Heart right ventricle (tissue), 16 donors: ENCODE measurements at regions not wholly inside any gene's neighbourhood (a gene's known extent, or its start where the extent isn't known, plus 50 kb on each side); places are given as distances from the start of the nearest gene placed in this dataset.

Experiments
- ATAC-seq, 8 donors: fragments of 200-7000 bp; cut with Tn5 transposase; one replicate each; pipeline ENCODE4 v1.9.1; 2020; ENCODE audit warnings: mild to moderate bottlenecking in 8 of 8, moderate library complexity in 8 of 8, moderate number of reproducible peaks in 1 of 8
- DNase-seq, 2 donors: peaks; one replicate each; pipeline ENCODE4 v3.0.0-alpha.2; 2020
- H3K27ac ChIP-seq, 10 donors: fragments of 200-600 bp; sonication (generic) in 2 of 10; one replicate each; pipeline versions ENCODE4 v1.5.0 to v1.8.0; 2020 to 2022; ENCODE audit warnings: mild to moderate bottlenecking in 3 of 10
- H3K27me3 ChIP-seq, 7 donors: fragments of 200-600 bp; one replicate each; pipeline ENCODE4 v1.8.0; 2021 to 2022; ENCODE audit warnings: mild to moderate bottlenecking in 2 of 7
- H3K36me3 ChIP-seq, 9 donors: fragments of 200-600 bp; sonication (generic) in 1 of 9; one replicate each; pipeline versions ENCODE4 v1.5.0 to v1.8.0; 2020 to 2022; ENCODE audit warnings: mild to moderate bottlenecking in 2 of 9
- H3K4me1 ChIP-seq, 9 donors: fragments of 200-600 bp; sonication (generic) in 1 of 9; one replicate each; pipeline versions ENCODE4 v1.5.0 to v1.8.0; 2020 to 2022; ENCODE audit warnings: mild to moderate bottlenecking in 4 of 9
- H3K4me3 ChIP-seq, 10 donors: fragments of 200-600 bp; sonication (generic) in 2 of 10; one replicate each; pipeline versions ENCODE4 v1.5.0 to v1.8.0; 2020 to 2022; ENCODE audit warnings: mild to moderate bottlenecking in 7 of 10, moderate library complexity in 2 of 10
- H3K9me3 ChIP-seq, 11 donors: fragments of 200-600 bp in 10 of 11; sonication (generic) in 2 of 11; one replicate each; pipeline versions ENCODE4 v1.5.0 to v1.8.0; 2013 to 2022; ENCODE audit warnings: mild to moderate bottlenecking in 2 of 11, control low read depth in 1 of 11, moderate library complexity in 1 of 11
- WGBS, 2 donors: extraction: QIAGEN DNeasy Blood & Tissue Kit; methylation state at CpG; one replicate each; pipeline ENCODE4 v1.1.7; 2013; ENCODE audit warnings: inconsistent platforms in 1 of 2; 5-methylcytosine and 5-hydroxymethylcytosine counted together
- intact Hi-C, 10 donors: fragments of 100-400 bp; cut with DNase I; formaldehyde crosslinking; loops; one replicate each; pipeline versions ENCODE4 v1.11.1 to v1.14.2; 2022
- TF ChIP-seq, protein P1 (sequence below), 9 donors: fragments of 200-600 bp; sonication (generic) in 2 of 9; IDR thresholded peaks; one replicate each; pipeline versions ENCODE4 v1.5.0 to v1.8.0; 2021 to 2022; ENCODE audit warnings: antibody characterized with exemption in 9 of 9, mild to moderate bottlenecking in 5 of 9, moderate library complexity in 1 of 9
- donor health status: Arrhythmogenic right ventricular cardiomyopathy.
- donor health status: ischemic (EF 13 %, LVEDD 7.1; RV severe dilation, severe dysfunction).
- donor health status: healthy with polysubstance abuse.
- donor health status: DM: no; HTN: yes; CAD: no.
- donor health status: DM: no; HTN: no; CAD: no.
- donor health status: ischemic (EF 25% LVEDD 6.9; RV normal size, moderate dysfunction).
- donor health status: ischemic (EF 25% LVEDD 5.7; RV mildly dilated, moderate dysfunction).
- donor health status: healthy.
- donor health status: DM: yes; HTN: yes; CAD: no.
- donor health status: Ischemic cardiomyopathy.
- donor health status: ischemic (EF 35%, LVEDD 5.7; RV mildly dilated, moderate dysfunction).
- donor health status: nonischemic (EF 11% LVEDD 7.7; RV severe dilation, severe dysfunction).
- donor health status: DM: yes; HTN: yes; CAD: no.
- donor health status: PGD.
- donor health status: ischemic (EF 29% LVEDD 5.4; RV normal size, mild dysfunction).
- donor health status: nonischemic (EF 23%, LVEDD 6.1; RV moderate dilation, normal function).

- WGBS, 2 donors = 74 to 81% methylated on average over 3 of the region's 3 CpGs
- H3K36me3 ChIP-seq = no peaks in the 10 kb centered on the region
- intact Hi-C loops = no loop called here
- ATAC-seq (no peak), DNase-seq (no peak)
- H3K4me3 ChIP-seq = no peak overlapping the region
- peaks cover 0 to 18% (median 0%) of the 10 kb centered on the region in 11 donors for H3K9me3 ChIP-seq
- no peak overlapping the region for H3K27ac ChIP-seq
- H3K27me3 ChIP-seq = peaks cover 0 to 4% (median 0%) of the 10 kb centered on the region in 7 donors
- TF ChIP-seq, protein P1, sequence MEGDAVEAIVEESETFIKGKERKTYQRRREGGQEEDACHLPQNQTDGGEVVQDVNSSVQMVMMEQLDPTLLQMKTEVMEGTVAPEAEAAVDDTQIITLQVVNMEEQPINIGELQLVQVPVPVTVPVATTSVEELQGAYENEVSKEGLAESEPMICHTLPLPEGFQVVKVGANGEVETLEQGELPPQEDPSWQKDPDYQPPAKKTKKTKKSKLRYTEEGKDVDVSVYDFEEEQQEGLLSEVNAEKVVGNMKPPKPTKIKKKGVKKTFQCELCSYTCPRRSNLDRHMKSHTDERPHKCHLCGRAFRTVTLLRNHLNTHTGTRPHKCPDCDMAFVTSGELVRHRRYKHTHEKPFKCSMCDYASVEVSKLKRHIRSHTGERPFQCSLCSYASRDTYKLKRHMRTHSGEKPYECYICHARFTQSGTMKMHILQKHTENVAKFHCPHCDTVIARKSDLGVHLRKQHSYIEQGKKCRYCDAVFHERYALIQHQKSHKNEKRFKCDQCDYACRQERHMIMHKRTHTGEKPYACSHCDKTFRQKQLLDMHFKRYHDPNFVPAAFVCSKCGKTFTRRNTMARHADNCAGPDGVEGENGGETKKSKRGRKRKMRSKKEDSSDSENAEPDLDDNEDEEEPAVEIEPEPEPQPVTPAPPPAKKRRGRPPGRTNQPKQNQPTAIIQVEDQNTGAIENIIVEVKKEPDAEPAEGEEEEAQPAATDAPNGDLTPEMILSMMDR (IDR thresholded peaks at IDR 0.05) = no peak
- H3K4me1 ChIP-seq = no peaks in the 10 kb centered on the region
Observed at GRCh38 chr2:101540518-101540917, 65.6 kb upstream of the RFX8 start.

- DNase-seq (no peak), ATAC-seq (no peak)
- Histone ChIP-seq H3K4me1 (peaks cover 0 to 16% (median 9%) of the 10 kb centered on the region in 9 donors), H3K36me3 (no peaks in the 10 kb centered on the region), H3K27me3 (peaks cover 0 to 3% (median 0%) of the 10 kb centered on the region in 7 donors), H3K4me3 (no peak overlapping the region), H3K9me3 (peaks cover 0 to 17% (median 0%) of the 10 kb centered on the region in 11 donors), H3K27ac (no peak overlapping the region)
- intact Hi-C loops = no loop called here
- TF ChIP-seq, protein P1 (IDR thresholded peaks at IDR 0.05) = no peak
- 74 to 77% methylated on average over 3 of the region's 3 CpGs for WGBS, 2 donors
Observed at GRCh38 chr2:101538076-101538475, 63.2 kb upstream of the RFX8 start.

GRCh38 chr2:101534149-101534611, 59.3 kb upstream of the RFX8 start:
- Histone ChIP-seq H3K36me3 (no peaks in the 10 kb centered on the region), H3K4me3 (no peak overlapping the region), H3K9me3 (peaks cover 0 to 4% (median 0%) of the 10 kb centered on the region in 11 donors), H3K27ac (peak overlapping the region in 8 of 10 donors; percentile 14 to 69 (median 58)), H3K4me1 (peaks cover 0 to 16% (median 9%) of the 10 kb centered on the region in 9 donors), H3K27me3 (peaks cover 0 to 3% (median 0%) of the 10 kb centered on the region in 7 donors)
- peak in 6 of 8 donors; percentile 17 to 71 (median 36) for ATAC-seq
- TF ChIP-seq, protein P1 (IDR thresholded peaks at IDR 0.05) = no peak
- WGBS, 2 donors = 46 to 59% methylated on average over 9 of the region's 9 CpGs
- intact Hi-C loops = no loop called here
- DNase-seq = no peak

- 42 to 49% methylated on average over 10 of the region's 10 CpGs for WGBS, 2 donors
Observed at GRCh38 chr2:101533561-101534148, 58.7 kb upstream of the RFX8 start.

More at GRCh38 chr2:101533561-101534148, 58.7 kb upstream of the RFX8 start:
- peaks cover 0 to 4% (median 0%) of the 10 kb centered on the region in 11 donors for H3K9me3 ChIP-seq
- intact Hi-C loops = no loop called here
- peaks cover 0 to 3% (median 0%) of the 10 kb centered on the region in 7 donors for H3K27me3 ChIP-seq
- peak overlapping the region in 8 of 10 donors; percentile 14 to 69 (median 58) for H3K27ac ChIP-seq
- H3K36me3 ChIP-seq = no peaks in the 10 kb centered on the region
- H3K4me3 ChIP-seq = no peak overlapping the region
- H3K4me1 ChIP-seq = peaks cover 0 to 16% (median 9%) of the 10 kb centered on the region in 9 donors
- TF ChIP-seq, protein P1 (IDR thresholded peaks at IDR 0.05) = no peak
- peak; percentile 19 to 32 for DNase-seq
- ATAC-seq = peak in 7 of 8 donors; percentile 56 to 88 (median 80)
